ENCODE measurements at regions not wholly inside any gene's neighbourhood (a gene's known extent, or its start where the extent isn't known, plus 50 kb on each side); places are given as distances from the start of the nearest gene placed in this dataset.

DNA sequence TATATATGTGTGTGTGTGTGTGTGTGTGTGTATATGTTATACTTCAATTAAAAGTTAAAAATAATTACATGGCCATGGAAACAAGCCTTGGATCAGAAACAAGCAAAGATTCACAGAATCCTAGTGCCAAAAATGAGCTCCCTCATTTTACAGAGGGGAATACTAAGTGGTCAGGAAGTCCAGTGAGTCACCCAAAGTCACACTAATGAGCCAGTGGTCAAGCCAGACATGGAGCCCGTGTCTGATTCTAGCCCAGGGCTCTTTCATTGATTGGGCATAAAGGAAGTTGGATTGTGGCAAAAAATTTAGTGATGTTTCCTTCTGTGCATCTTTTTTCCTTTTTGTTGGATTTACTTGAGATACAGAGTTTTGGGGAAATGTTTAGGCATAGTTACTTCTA, 152.5 kb upstream of the NPHP3 start (continued):
- TF ChIP-seq JUND (IDR thresholded peaks at IDR 0.05) (no peak), EP300 (IDR thresholded peaks at IDR 0.05; ENCODE audit: borderline replicate concordance in 1 of 2, low read depth in 1 of 2, low read length in 1 of 2) (no peak)

DNA sequence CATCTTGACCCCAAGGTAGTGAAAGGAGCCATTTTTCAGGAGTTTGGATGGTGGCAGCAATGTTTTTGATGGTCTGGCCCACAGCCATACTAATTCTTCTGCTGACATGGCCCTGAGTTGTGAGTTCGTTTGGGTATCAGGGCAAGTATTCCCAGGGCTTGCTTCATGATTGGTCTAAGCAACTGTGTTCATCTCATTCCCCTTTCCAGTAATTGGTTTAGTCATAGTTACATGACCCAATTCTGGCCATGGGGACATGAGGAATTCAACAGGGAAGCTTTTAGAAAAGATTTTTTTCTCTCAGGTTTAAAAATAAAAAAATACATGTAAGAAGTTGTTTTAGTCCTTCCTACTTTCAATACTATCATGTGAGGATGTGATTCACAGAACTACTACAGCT, 150.5 kb upstream of the NPHP3 start:
- no peak for DNase-seq
- H4K20me1 ChIP-seq (ENCODE audit: insufficient read depth) = no peaks in the 10 kb centered on the region
- no peaks in the 10 kb centered on the region for H3K79me2 ChIP-seq (ENCODE audit: insufficient read depth)
- no peaks in the 10 kb centered on the region for H3K36me3 ChIP-seq (replicated peaks in 1 of 2; ENCODE audit: control insufficient read depth in 1 of 2, insufficient read depth in 2 of 2, low read length in 1 of 2)
- H2AFZ ChIP-seq (ENCODE audit: low read depth) = no peak overlapping the region
- H3K4me2 ChIP-seq = no peak overlapping the region
- WGBS (ENCODE audit: low lambda C conversion rate) = 0% methylated on average over 1 of the region's 1 CpG
- ChIA-PET POLR2A (no interaction called here), CTCF (interaction anchor here (0.6 kb wide), 1 partner anchor 454 kb away, joined by 3 read pairs; no protein-coding TSS in a partner anchor)
- no peaks in the 10 kb centered on the region for H3F3A ChIP-seq (replicated peaks; ENCODE audit: insufficient read depth)
- H3K27me3 ChIP-seq (ENCODE audit: insufficient read depth) = no peaks in the 10 kb centered on the region
- H3K9ac ChIP-seq = no peak overlapping the region
- H3K27ac ChIP-seq (ENCODE audit: low read depth in 2 of 2, low read length in 1 of 2) = no peak overlapping the region
- no peaks in the 10 kb centered on the region for H3K9me3 ChIP-seq
- TF ChIP-seq, protein P1, sequence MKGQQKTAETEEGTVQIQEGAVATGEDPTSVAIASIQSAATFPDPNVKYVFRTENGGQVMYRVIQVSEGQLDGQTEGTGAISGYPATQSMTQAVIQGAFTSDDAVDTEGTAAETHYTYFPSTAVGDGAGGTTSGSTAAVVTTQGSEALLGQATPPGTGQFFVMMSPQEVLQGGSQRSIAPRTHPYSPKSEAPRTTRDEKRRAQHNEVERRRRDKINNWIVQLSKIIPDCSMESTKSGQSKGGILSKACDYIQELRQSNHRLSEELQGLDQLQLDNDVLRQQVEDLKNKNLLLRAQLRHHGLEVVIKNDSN (IDR thresholded peaks at IDR 0.05; ENCODE audit: borderline replicate concordance, low read depth) = no peak
- TF ChIP-seq FOXJ3 (CRISPR knock-in tag; IDR thresholded peaks at IDR 0.05) = no peak
- no peak for TF ChIP-seq ELF1 (IDR thresholded peaks at IDR 0.05)
- TF ChIP-seq, protein P2, sequence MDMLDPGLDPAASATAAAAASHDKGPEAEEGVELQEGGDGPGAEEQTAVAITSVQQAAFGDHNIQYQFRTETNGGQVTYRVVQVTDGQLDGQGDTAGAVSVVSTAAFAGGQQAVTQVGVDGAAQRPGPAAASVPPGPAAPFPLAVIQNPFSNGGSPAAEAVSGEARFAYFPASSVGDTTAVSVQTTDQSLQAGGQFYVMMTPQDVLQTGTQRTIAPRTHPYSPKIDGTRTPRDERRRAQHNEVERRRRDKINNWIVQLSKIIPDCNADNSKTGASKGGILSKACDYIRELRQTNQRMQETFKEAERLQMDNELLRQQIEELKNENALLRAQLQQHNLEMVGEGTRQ (IDR thresholded peaks at IDR 0.05; ENCODE audit: borderline replicate concordance, low read depth, low read length) = no peak
- TF ChIP-seq GABPA (IDR thresholded peaks at IDR 0.05; ENCODE audit: low read depth) = no peak
- TF ChIP-seq ZBTB33 (IDR thresholded peaks at IDR 0.05; ENCODE audit: borderline replicate concordance, low read depth) = no peak
- no peak for TF ChIP-seq EZH2phosphoT487 (IDR thresholded peaks at IDR 0.05; ENCODE audit: borderline replicate concordance, low read depth)
- no peak for TF ChIP-seq MXI1 (IDR thresholded peaks at IDR 0.05; ENCODE audit: low read depth, low read length)
- TF ChIP-seq, protein P3, sequence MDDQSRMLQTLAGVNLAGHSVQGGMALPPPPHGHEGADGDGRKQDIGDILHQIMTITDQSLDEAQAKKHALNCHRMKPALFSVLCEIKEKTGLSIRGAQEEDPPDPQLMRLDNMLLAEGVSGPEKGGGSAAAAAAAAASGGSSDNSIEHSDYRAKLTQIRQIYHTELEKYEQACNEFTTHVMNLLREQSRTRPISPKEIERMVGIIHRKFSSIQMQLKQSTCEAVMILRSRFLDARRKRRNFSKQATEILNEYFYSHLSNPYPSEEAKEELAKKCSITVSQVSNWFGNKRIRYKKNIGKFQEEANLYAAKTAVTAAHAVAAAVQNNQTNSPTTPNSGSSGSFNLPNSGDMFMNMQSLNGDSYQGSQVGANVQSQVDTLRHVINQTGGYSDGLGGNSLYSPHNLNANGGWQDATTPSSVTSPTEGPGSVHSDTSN (IDR thresholded peaks at IDR 0.05) = no peak
- TF ChIP-seq RFX5 (IDR thresholded peaks at IDR 0.05; ENCODE audit: low read length) = no peak
- TF ChIP-seq, protein P4, sequence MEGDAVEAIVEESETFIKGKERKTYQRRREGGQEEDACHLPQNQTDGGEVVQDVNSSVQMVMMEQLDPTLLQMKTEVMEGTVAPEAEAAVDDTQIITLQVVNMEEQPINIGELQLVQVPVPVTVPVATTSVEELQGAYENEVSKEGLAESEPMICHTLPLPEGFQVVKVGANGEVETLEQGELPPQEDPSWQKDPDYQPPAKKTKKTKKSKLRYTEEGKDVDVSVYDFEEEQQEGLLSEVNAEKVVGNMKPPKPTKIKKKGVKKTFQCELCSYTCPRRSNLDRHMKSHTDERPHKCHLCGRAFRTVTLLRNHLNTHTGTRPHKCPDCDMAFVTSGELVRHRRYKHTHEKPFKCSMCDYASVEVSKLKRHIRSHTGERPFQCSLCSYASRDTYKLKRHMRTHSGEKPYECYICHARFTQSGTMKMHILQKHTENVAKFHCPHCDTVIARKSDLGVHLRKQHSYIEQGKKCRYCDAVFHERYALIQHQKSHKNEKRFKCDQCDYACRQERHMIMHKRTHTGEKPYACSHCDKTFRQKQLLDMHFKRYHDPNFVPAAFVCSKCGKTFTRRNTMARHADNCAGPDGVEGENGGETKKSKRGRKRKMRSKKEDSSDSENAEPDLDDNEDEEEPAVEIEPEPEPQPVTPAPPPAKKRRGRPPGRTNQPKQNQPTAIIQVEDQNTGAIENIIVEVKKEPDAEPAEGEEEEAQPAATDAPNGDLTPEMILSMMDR (IDR thresholded peaks at IDR 0.05) = no peak
- TF ChIP-seq SIN3A (IDR thresholded peaks at IDR 0.05; ENCODE audit: borderline replicate concordance, low read depth, low read length) = no peak
- no peak for TF ChIP-seq RXRA (IDR thresholded peaks at IDR 0.05; ENCODE audit: borderline replicate concordance, low read depth)
- no peak for TF ChIP-seq SMC3 (IDR thresholded peaks at IDR 0.05; ENCODE audit: low read depth, low read length)
- no peak for TF ChIP-seq RCOR1 (IDR thresholded peaks at IDR 0.05; ENCODE audit: low read length)
- TF ChIP-seq, protein P5, sequence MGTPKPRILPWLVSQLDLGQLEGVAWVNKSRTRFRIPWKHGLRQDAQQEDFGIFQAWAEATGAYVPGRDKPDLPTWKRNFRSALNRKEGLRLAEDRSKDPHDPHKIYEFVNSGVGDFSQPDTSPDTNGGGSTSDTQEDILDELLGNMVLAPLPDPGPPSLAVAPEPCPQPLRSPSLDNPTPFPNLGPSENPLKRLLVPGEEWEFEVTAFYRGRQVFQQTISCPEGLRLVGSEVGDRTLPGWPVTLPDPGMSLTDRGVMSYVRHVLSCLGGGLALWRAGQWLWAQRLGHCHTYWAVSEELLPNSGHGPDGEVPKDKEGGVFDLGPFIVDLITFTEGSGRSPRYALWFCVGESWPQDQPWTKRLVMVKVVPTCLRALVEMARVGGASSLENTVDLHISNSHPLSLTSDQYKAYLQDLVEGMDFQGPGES (IDR thresholded peaks at IDR 0.05; ENCODE audit: low read depth, low read length) = no peak
- TF ChIP-seq YY1 (IDR thresholded peaks at IDR 0.05; ENCODE audit: low read depth) = no peak
- no peak for TF ChIP-seq FOXM1 (IDR thresholded peaks at IDR 0.05; ENCODE audit: low read depth)
- no peak overlapping the region for H3K4me3 ChIP-seq (ENCODE audit: low read depth in 2 of 2, low read length in 1 of 2)
- H3K9me2 ChIP-seq = no peaks in the 10 kb centered on the region
- no peaks in the 10 kb centered on the region for H3K4me1 ChIP-seq (ENCODE audit: control insufficient read depth in 1 of 2, insufficient read depth in 2 of 2, low read depth in 1 of 2, low read length in 1 of 2)
